ENCODE measurements at regions not wholly inside any gene's neighbourhood (a gene's known extent, or its start where the extent isn't known, plus 50 kb on each side); places are given as distances from the start of the nearest gene placed in this dataset.
A peak's percentile ranks its signal among the peaks of the same experiment; 100 is the strongest.

DNA sequence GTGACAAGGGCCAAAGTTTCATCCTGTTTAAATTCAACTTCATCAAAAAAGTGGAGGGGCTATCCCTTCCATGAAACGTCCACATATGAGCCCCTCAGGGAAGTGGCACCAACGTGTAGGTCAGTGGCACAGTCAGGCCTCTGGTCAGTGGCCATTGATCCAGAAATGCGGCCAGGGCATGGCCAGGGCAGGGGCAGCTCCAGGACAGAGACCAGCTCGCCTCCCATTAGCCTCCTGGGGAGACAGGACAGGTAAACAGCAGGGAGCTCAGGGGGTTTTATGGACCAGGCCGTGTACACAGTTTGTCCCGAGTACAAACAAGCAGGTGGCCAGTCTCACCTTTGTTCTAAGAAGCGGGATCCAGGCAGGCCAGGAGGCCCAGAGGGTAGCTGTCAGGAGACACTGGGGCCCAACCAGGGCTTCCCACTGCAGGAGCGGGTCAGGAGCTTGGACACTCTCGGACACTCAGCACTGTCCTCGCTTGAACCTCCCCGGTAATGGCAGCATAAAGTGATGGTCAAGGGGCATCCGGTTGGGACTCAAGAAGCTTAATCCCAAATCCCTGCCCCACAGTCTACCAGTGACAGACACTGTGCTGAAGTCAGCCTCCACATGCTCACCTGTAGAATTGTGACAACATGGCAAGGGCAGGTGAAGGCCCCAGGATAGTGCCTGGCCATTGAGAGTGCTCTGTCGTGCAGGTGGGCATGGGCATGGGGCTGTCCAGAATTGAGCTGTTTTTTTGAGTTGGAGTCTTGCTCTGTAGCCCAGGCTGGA, 144.1 kb upstream of the ERRFI1 start (continued):
- TF ChIP-seq, protein P1, sequence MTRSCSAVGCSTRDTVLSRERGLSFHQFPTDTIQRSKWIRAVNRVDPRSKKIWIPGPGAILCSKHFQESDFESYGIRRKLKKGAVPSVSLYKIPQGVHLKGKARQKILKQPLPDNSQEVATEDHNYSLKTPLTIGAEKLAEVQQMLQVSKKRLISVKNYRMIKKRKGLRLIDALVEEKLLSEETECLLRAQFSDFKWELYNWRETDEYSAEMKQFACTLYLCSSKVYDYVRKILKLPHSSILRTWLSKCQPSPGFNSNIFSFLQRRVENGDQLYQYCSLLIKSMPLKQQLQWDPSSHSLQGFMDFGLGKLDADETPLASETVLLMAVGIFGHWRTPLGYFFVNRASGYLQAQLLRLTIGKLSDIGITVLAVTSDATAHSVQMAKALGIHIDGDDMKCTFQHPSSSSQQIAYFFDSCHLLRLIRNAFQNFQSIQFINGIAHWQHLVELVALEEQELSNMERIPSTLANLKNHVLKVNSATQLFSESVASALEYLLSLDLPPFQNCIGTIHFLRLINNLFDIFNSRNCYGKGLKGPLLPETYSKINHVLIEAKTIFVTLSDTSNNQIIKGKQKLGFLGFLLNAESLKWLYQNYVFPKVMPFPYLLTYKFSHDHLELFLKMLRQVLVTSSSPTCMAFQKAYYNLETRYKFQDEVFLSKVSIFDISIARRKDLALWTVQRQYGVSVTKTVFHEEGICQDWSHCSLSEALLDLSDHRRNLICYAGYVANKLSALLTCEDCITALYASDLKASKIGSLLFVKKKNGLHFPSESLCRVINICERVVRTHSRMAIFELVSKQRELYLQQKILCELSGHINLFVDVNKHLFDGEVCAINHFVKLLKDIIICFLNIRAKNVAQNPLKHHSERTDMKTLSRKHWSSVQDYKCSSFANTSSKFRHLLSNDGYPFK (CRISPR knock-in tag; IDR thresholded peaks at IDR 0.05; ENCODE audit: borderline replicate concordance): peak; percentile 70
- TF ChIP-seq, protein P2, sequence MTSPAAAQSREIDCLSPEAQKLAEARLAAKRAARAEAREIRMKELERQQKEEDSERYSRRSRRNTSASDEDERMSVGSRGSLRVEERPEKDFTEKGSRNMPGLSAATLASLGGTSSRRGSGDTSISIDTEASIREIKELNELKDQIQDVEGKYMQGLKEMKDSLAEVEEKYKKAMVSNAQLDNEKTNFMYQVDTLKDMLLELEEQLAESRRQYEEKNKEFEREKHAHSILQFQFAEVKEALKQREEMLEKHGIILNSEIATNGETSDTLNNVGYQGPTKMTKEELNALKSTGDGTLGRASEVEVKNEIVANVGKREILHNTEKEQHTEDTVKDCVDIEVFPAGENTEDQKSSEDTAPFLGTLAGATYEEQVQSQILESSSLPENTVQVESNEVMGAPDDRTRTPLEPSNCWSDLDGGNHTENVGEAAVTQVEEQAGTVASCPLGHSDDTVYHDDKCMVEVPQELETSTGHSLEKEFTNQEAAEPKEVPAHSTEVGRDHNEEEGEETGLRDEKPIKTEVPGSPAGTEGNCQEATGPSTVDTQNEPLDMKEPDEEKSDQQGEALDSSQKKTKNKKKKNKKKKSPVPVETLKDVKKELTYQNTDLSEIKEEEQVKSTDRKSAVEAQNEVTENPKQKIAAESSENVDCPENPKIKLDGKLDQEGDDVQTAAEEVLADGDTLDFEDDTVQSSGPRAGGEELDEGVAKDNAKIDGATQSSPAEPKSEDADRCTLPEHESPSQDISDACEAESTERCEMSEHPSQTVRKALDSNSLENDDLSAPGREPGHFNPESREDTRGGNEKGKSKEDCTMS (CRISPR knock-in tag; conservative IDR thresholded peaks at IDR 0.05): no peak
- no peak for TF ChIP-seq MAFG (CRISPR knock-in tag; IDR thresholded peaks at IDR 0.05)
- TF ChIP-seq ZNF317 (CRISPR knock-in tag; IDR thresholded peaks at IDR 0.05): no peak

DNA sequence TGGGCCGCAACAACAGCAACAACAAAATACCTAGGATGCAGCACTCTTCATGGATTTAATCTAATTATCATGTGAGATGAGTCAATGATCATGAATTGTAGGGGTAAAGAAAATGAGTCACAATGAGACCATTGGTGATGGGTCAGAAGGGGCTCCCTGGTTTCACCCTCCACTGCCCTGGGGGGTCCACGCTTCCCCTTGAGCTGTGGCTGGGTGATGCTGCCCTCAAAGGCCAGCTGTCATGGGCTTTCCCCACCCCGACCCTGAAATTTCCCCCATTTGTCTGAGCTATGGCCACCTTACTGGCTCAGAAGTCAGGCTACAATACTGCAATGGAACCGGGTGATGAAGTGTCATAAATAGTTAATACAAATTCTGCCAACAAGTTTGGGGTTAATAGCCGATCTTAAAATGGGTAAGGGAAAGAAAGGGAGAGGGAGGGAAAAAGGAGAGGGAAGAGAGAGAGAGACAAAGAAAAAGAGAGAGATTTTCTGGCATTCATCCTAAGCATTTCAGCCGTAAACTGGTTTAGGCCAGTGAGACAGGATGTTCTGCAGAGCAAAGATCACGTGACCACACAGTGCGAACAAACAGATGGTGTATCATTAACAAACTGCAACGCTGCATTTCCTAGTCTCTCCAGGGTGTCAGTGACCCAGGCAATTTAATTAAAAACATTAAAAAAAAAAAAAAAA, 143.4 kb upstream of the ERRFI1 start:
- 17% methylated on average over 9 of the region's 9 CpGs for WGBS (ENCODE audit: low lambda C conversion rate)
- intact Hi-C loops (cut with micrococcal nuclease; ENCODE audit: unreplicated experiment): loop anchor here (5.0 kb wide), 1 partner anchor 47 kb away; no protein-coding TSS in a partner anchor
- POLR2A ChIA-PET: interaction anchor here (0.5 to 7.2 kb wide), 26 partner anchors 10 to 154 kb away, joined by 3 to 106 read pairs (median 6); partner anchors contain the start of gene ERRFI1
- DNase-seq (ENCODE audit: low spot score) (peak; percentile 93), FAIRE-seq (peak; percentile 98), ATAC-seq (peak; percentile 90)
- Histone ChIP-seq H2AFZ (ENCODE audit: low read length) (no peak overlapping the region), H3K27ac (ENCODE audit: extremely low read length, insufficient read depth, low read length) (peak overlapping the region; percentile 97), H3K4me1 (ENCODE audit: insufficient read depth, low read length) (peaks cover 76% of the 10 kb centered on the region), H3K36me3 (replicated peaks in 1 of 2; ENCODE audit: control insufficient read depth in 1 of 2, insufficient read depth in 2 of 2, low read length in 2 of 2) (no peaks in the 10 kb centered on the region), H4K20me1 (ENCODE audit: insufficient read depth, low read length) (no peaks in the 10 kb centered on the region), H3K27me3 (ENCODE audit: control insufficient read depth in 1 of 2, insufficient read depth in 2 of 2, low read length in 2 of 2) (no peaks in the 10 kb centered on the region), H3K9ac (ENCODE audit: insufficient read depth, low read depth, low read length) (peak overlapping the region; percentile 73), H3K9me3 (ENCODE audit: low read length) (no peaks in the 10 kb centered on the region), H3K79me2 (ENCODE audit: insufficient read depth, low read length) (no peaks in the 10 kb centered on the region), H3K4me2 (ENCODE audit: low read depth, low read length) (peak overlapping the region; percentile 67), H3K4me3 (replicated peaks in 1 of 3; ENCODE audit: insufficient read depth in 1 of 3, low read depth in 2 of 3, low read length in 3 of 3) (peak overlapping the region in 1 of 3 experiments; percentile 42; a peak in 2 of 6 replicates)
- in situ Hi-C loops (cut with HindIII; ENCODE audit: extremely low pct_ligation_motif_present, low pct_unique_long_range_greater_than_20kb): no loop called here
- TSS peak; percentile 94 for BruUV-seq (replicated peaks)
- CTCF ChIA-PET (ENCODE audit: low intra/inter-chr PET ratio, low total read pairs): no interaction called here
- TF ChIP-seq EP300 (IDR thresholded peaks at IDR 0.05; ENCODE audit: low read depth in 2 of 2, low read length in 2 of 2): peak in 1 of 2 experiments; percentile 86; a peak in 2 of 4 replicates
- no peak; the same call in 1 of the 2 replicates for TF ChIP-seq EP300 (CRISPR knock-in tag; IDR thresholded peaks at IDR 0.05; ENCODE audit: borderline replicate concordance)
- no peak for TF ChIP-seq KMT2A (CRISPR knock-in tag; IDR thresholded peaks at IDR 0.05)
- TF ChIP-seq YEATS2 (CRISPR knock-in tag; IDR thresholded peaks at IDR 0.05; ENCODE audit: borderline replicate concordance): peak; percentile 45; the same call in 1 of the 2 replicates
- TF ChIP-seq, protein P3, sequence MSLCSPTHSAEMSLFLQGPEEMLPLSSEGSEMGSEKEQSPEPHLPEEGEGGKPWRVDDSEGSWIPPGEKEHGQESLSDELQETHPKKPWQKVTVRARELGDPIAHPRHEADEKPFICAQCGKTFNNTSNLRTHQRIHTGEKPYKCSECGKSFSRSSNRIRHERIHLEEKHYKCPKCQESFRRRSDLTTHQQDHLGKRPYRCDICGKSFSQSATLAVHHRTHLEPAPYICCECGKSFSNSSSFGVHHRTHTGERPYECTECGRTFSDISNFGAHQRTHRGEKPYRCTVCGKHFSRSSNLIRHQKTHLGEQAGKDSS (CRISPR knock-in tag; IDR thresholded peaks at IDR 0.05; ENCODE audit: borderline replicate concordance, low read depth): no peak
- TF ChIP-seq ZNF607 (CRISPR knock-in tag; IDR thresholded peaks at IDR 0.05; ENCODE audit: borderline replicate concordance): peak; percentile 10; the same call in 1 of the 2 replicates
- no peak for TF ChIP-seq ATM (IDR thresholded peaks at IDR 0.05; ENCODE audit: borderline replicate concordance)
